H1 (cell line): ENCODE measurements at regions not wholly inside any gene's neighbourhood (a gene's known extent, or its start where the extent isn't known, plus 50 kb on each side); places are given as distances from the start of the nearest gene placed in this dataset.

ENCODE experiments used
- CTCF ChIA-PET: fragments of 300-600 bp; sonication (Branson Sonifier 250); formaldehyde crosslinking; loops from one replicate; lab custom pipeline; 2021; ENCODE audit not compliant: partially characterized antibody; lab: Charles Lee
- POLR2A ChIA-PET: fragments of 300-600 bp; sonication (Branson Sonifier 250); formaldehyde crosslinking; loops from one replicate; lab custom pipeline; 2021; ENCODE audit warnings: inconsistent platforms; ENCODE audit not compliant: partially characterized antibody; lab: Charles Lee
- DNase-seq, 2 experiments: peaks; one replicate each; pipeline versions ENCODE4 v3.0.0 to v3.0.0-alpha.2; 2010 to 2022; ENCODE audit warnings: low spot score in 2 of 2, low read depth in 1 of 2, mixed read lengths in 1 of 2
- FAIRE-seq: peaks from 2 replicates; lab custom pipeline; 2011; peaks lifted over from hg19 to GRCh38; lab: Jason Lieb, UNC
- H2AFZ ChIP-seq: 2 replicates; pipeline ENCODE4 v1.8.1; 2012; ENCODE audit warnings: low read length, inconsistent platforms
- H2AK5ac ChIP-seq: 2 replicates; pipeline ENCODE4 v1.6.1; 2013; ENCODE audit warnings: low read depth, low read length
- H2BK120ac ChIP-seq: replicated peaks from 2 replicates; pipeline ENCODE3; 2013; ENCODE audit warnings: low read depth, low read length, inconsistent platforms
- H2BK12ac ChIP-seq: 2 replicates; pipeline ENCODE4 v1.6.1; 2013; ENCODE audit warnings: low read depth, low read length
- H2BK15ac ChIP-seq: 2 replicates; pipeline ENCODE4 v1.6.1; 2013; ENCODE audit warnings: low read length
- H2BK20ac ChIP-seq: 2 replicates; pipeline ENCODE4 v1.6.1; 2013; ENCODE audit warnings: low read length
- H2BK5ac ChIP-seq: 2 replicates; pipeline ENCODE4 v1.6.1; 2013; ENCODE audit warnings: low read depth, low read length
- H3K14ac ChIP-seq: 2 replicates; pipeline ENCODE4 v1.6.1; 2013; ENCODE audit warnings: inconsistent platforms; ENCODE audit not compliant: insufficient read length
- H3K18ac ChIP-seq: 2 replicates; pipeline ENCODE4 v1.6.1; 2013; ENCODE audit warnings: low read length; ENCODE audit errors: extremely low read depth
- H3K23ac ChIP-seq: 2 replicates; pipeline ENCODE4 v1.6.1; 2013; ENCODE audit warnings: inconsistent platforms; ENCODE audit not compliant: insufficient read length
- H3K23me2 ChIP-seq: 2 replicates; pipeline ENCODE4 v1.6.1; 2013; ENCODE audit warnings: low read depth, low read length
- H3K27ac ChIP-seq: 2 replicates; pipeline ENCODE4 v1.6.1; 2011; ENCODE audit warnings: low read depth, low read length, inconsistent platforms
- H3K27me3 ChIP-seq, 4 experiments: replicated peaks in 1 of 4; 1 replicate in 1 of 4; 2 replicates in 3 of 4; pipeline versions ENCODE4 v1.6.1 to v1.8.1; 2011 to 2013; ENCODE audit warnings: low read length in 3 of 4, mild to moderate bottlenecking in 3 of 4, inconsistent platforms in 2 of 4, mixed read lengths in 2 of 4, moderate library complexity in 1 of 4; ENCODE audit not compliant: control insufficient read depth in 3 of 4, insufficient read depth in 3 of 4; ENCODE audit errors: extremely low read depth in 1 of 4
- H3K36me3 ChIP-seq, 4 experiments: 2 replicates each; pipeline versions ENCODE4 v1.6.1 to v1.8.1; 2011 to 2013; ENCODE audit warnings: mild to moderate bottlenecking in 4 of 4, low read length in 3 of 4, moderate library complexity in 2 of 4, control low read depth in 1 of 4, inconsistent platforms in 1 of 4; ENCODE audit not compliant: insufficient read depth in 4 of 4, control insufficient read depth in 2 of 4
- H3K4ac ChIP-seq: replicated peaks from 2 replicates; pipeline ENCODE3; 2013; ENCODE audit warnings: low read length, low read depth, mixed read lengths, inconsistent platforms; ENCODE audit not compliant: insufficient read length
- H3K4me1 ChIP-seq, 4 experiments: replicated peaks in 1 of 4; 1 replicate in 1 of 4; 2 replicates in 3 of 4; pipeline versions ENCODE4 v1.6.1 to v1.8.1; 2011 to 2013; ENCODE audit warnings: low read length in 3 of 4, inconsistent platforms in 2 of 4, mixed read lengths in 1 of 4; ENCODE audit not compliant: insufficient read depth in 4 of 4, control insufficient read depth in 3 of 4
- H3K4me2 ChIP-seq, 2 experiments: 2 replicates each; pipeline versions ENCODE4 v1.6.1 to v1.8.1; 2011 to 2013; ENCODE audit warnings: low read depth in 2 of 2, low read length in 2 of 2, control low read depth in 1 of 2, inconsistent platforms in 1 of 2, mild to moderate bottlenecking in 1 of 2; ENCODE audit not compliant: insufficient read depth in 1 of 2
- H3K4me3 ChIP-seq, 4 experiments: fragments of 200-600, 300-600 bp in 1 of 4; sonication (generic), shearing (Covaris generic), sonication (Bioruptor Twin) in 1 of 4; 2 replicates each; pipeline versions ENCODE4 v1.5.1 to v1.8.1; 2011 to 2016; ENCODE audit warnings: low read length in 4 of 4, low read depth in 3 of 4, control low read depth in 2 of 4, inconsistent platforms in 2 of 4, mild to moderate bottlenecking in 2 of 4, mixed read lengths in 1 of 4, moderate library complexity in 1 of 4; ENCODE audit not compliant: insufficient read depth in 2 of 4; ENCODE audit errors: extremely low read depth in 1 of 4
- H3K56ac ChIP-seq: replicated peaks from 2 replicates; pipeline ENCODE3; 2013; ENCODE audit warnings: low read depth, mild to moderate bottlenecking, mixed read lengths, low read length, inconsistent platforms; ENCODE audit not compliant: insufficient read length
- H3K79me1 ChIP-seq: 2 replicates; pipeline ENCODE4 v1.6.1; 2013; ENCODE audit warnings: low read depth, low read length, control low read depth
- H3K79me2 ChIP-seq, 2 experiments: 2 replicates each; pipeline versions ENCODE4 v1.6.1 to v1.8.1; 2012 to 2013; ENCODE audit warnings: low read length in 2 of 2, mild to moderate bottlenecking in 2 of 2, inconsistent platforms in 1 of 2; ENCODE audit not compliant: insufficient read depth in 2 of 2, control insufficient read depth in 1 of 2
- H3K9ac ChIP-seq, 4 experiments: replicated peaks in 1 of 4; 1 replicate in 1 of 4; 2 replicates in 3 of 4; pipeline versions ENCODE4 v1.6.1 to v1.8.1; 2011 to 2013; ENCODE audit warnings: low read depth in 3 of 4, low read length in 3 of 4, control low read depth in 2 of 4, mild to moderate bottlenecking in 2 of 4, moderate library complexity in 2 of 4, inconsistent platforms in 1 of 4; ENCODE audit errors: extremely low read depth in 1 of 4
- H3K9me3 ChIP-seq, 2 experiments: 2 replicates each; pipeline versions ENCODE4 v1.6.1 to v1.8.1; 2012 to 2013; ENCODE audit warnings: mild to moderate bottlenecking in 2 of 2, moderate library complexity in 2 of 2, control low read depth in 1 of 2, inconsistent platforms in 1 of 2, low read depth in 1 of 2, low read length in 1 of 2, mixed read lengths in 1 of 2; ENCODE audit not compliant: insufficient read depth in 2 of 2
- H4K20me1 ChIP-seq, 2 experiments: replicated peaks in 1 of 2; 2 replicates each; pipeline versions ENCODE3 to v1.8.1; 2011 to 2013; ENCODE audit warnings: inconsistent platforms in 2 of 2, low read length in 2 of 2, mild to moderate bottlenecking in 1 of 2; ENCODE audit not compliant: insufficient read depth in 2 of 2, control insufficient read depth in 1 of 2
- H4K5ac ChIP-seq: 2 replicates; pipeline ENCODE4 v1.6.1; 2013; ENCODE audit warnings: low read length, low read depth, mixed read lengths, inconsistent platforms; ENCODE audit not compliant: insufficient read length
- H4K8ac ChIP-seq: 2 replicates; pipeline ENCODE4 v1.8.0; 2013; ENCODE audit warnings: mild to moderate bottlenecking, moderate library complexity, low read length, inconsistent platforms; ENCODE audit not compliant: insufficient read depth; ENCODE audit errors: extremely low read depth
- H4K91ac ChIP-seq: replicated peaks from 2 replicates; pipeline ENCODE3; 2013; ENCODE audit warnings: low read length, mixed read lengths, inconsistent platforms; ENCODE audit not compliant: insufficient read length
- BACH1 ChIP-seq: IDR thresholded peaks from 2 replicates; pipeline ENCODE4 v1.6.1; 2012; ENCODE audit warnings: low read length, improper control_type of control experiment
- BCL11A ChIP-seq, 2 experiments: IDR thresholded peaks; one replicate each; pipeline ENCODE4 v1.6.1; 2011; ENCODE audit warnings: low read depth in 2 of 2, low read length in 2 of 2, mild to moderate bottlenecking in 2 of 2
- E2F6 ChIP-seq: IDR thresholded peaks from 2 replicates; pipeline ENCODE4 v1.6.1; 2012; ENCODE audit warnings: inconsistent platforms
- NANOG ChIP-seq: IDR thresholded peaks from 2 replicates; pipeline ENCODE4 v1.6.1; 2011; ENCODE audit warnings: low read length, low read depth, mild to moderate bottlenecking, inconsistent platforms; ENCODE audit not compliant: insufficient read depth, poor library complexity, severe bottlenecking
- RAD21 ChIP-seq, 2 experiments: IDR thresholded peaks in 1 of 2; conservative IDR thresholded peaks in 1 of 2; 2 replicates each; pipeline ENCODE4 v1.6.1; 2011; ENCODE audit warnings: low read depth in 2 of 2, low read length in 2 of 2, improper control_type of control experiment in 1 of 2, inconsistent platforms in 1 of 2, mild to moderate bottlenecking in 1 of 2, moderate library complexity in 1 of 2
- RFX5 ChIP-seq: IDR thresholded peaks from 2 replicates; pipeline ENCODE4 v1.6.1; 2011; ENCODE audit warnings: low read depth, low read length, improper control_type of control experiment, borderline replicate concordance
- SIN3A ChIP-seq, 2 experiments: IDR thresholded peaks in 1 of 2; conservative IDR thresholded peaks in 1 of 2; 2 replicates each; pipeline ENCODE4 v1.6.1; 2011 to 2012; ENCODE audit warnings: low read length in 2 of 2, improper control_type of control experiment in 1 of 2, low read depth in 1 of 2, mild to moderate bottlenecking in 1 of 2
- SUZ12 ChIP-seq: fragments of 200-600 bp; sonication (generic); IDR thresholded peaks from 2 replicates; pipeline ENCODE4 v1.6.1; 2012; ENCODE audit warnings: mild to moderate bottlenecking, inconsistent platforms, low read length, moderate library complexity, mixed read lengths
- TAF1 ChIP-seq: IDR thresholded peaks from 2 replicates; pipeline ENCODE4 v1.6.1; 2011; ENCODE audit warnings: mild to moderate bottlenecking, low read depth, low read length
- USF2 ChIP-seq: IDR thresholded peaks from 2 replicates; pipeline ENCODE4 v1.6.1; 2011; ENCODE audit warnings: low read length, improper control_type of control experiment
- YY1 ChIP-seq: IDR thresholded peaks from 2 replicates; pipeline ENCODE4 v1.6.1; 2011; ENCODE audit warnings: low read depth, mild to moderate bottlenecking, low read length
- ZNF274 ChIP-seq: IDR thresholded peaks from 2 replicates; pipeline ENCODE4 v1.7.0; 2012; ENCODE audit warnings: low read length, borderline replicate concordance; ENCODE audit errors: extremely low read depth
- WGBS, 2 experiments: shearing (Covaris generic) in 1 of 2; methylation state at CpG; one replicate each; pipeline versions ENCODE4 v1.1.6 to v1.1.7; 2013 to 2015; ENCODE audit warnings: low lambda C conversion rate in 2 of 2, mixed read lengths in 2 of 2, inconsistent platforms in 1 of 2, low coverage in 1 of 2, missing lambda C conversion rate in 1 of 2; ENCODE audit not compliant: insufficient replicate concordance in 2 of 2, insufficient coverage in 1 of 2, insufficient read length in 1 of 2; ENCODE audit errors: extremely low coverage in 1 of 2, missing lambda C conversion rate in 1 of 2; 5-methylcytosine and 5-hydroxymethylcytosine counted together

GRCh38 chr5:87170799-87171198 lies 96.9 kb upstream of the RASA1 start:
- Histone ChIP-seq H3K9me3 (no peaks in the 10 kb centered on the region), H4K5ac (no peak overlapping the region), H3K18ac (no peak overlapping the region), H3K79me1 (no peaks in the 10 kb centered on the region), H2BK5ac (no peak overlapping the region), H3K36me3 (no peaks in the 10 kb centered on the region), H4K20me1 (no peaks in the 10 kb centered on the region), H4K91ac (no peak overlapping the region), H3K4me2 (no peak overlapping the region), H2BK120ac (no peak overlapping the region), H3K27ac (no peak overlapping the region), H2AK5ac (no peak overlapping the region), H2BK15ac (no peak overlapping the region), H3K23ac (no peak overlapping the region), H2AFZ (no peak overlapping the region), H3K4ac (no peak overlapping the region), H3K9ac (no peak overlapping the region), H3K4me1 (no peaks in the 10 kb centered on the region), H3K56ac (no peak overlapping the region), H2BK20ac (no peak overlapping the region), H3K14ac (no peak overlapping the region), H3K79me2 (no peaks in the 10 kb centered on the region), H3K4me3 (no peak overlapping the region), H4K8ac (no peak overlapping the region), H3K27me3 (no peaks in the 10 kb centered on the region), H3K23me2 (no peaks in the 10 kb centered on the region), H2BK12ac (no peak overlapping the region)
- POLR2A ChIA-PET = no interaction called here
- TF ChIP-seq SUZ12 (no peak), YY1 (no peak), BACH1 (no peak), BCL11A (IDR thresholded peaks at IDR 0.05; ENCODE audit: low read depth in 2 of 2, low read length in 2 of 2) (no peak), ZNF274 (no peak), USF2 (no peak), E2F6 (no peak), RFX5 (no peak), RAD21 (IDR thresholded peaks at IDR 0.05 in 1 of 2, conservative IDR thresholded peaks at IDR 0.05 in 1 of 2; ENCODE audit: low read depth in 2 of 2, low read length in 2 of 2) (no peak), NANOG (no peak), TAF1 (no peak), SIN3A (conservative IDR thresholded peaks at IDR 0.05 in 1 of 2, IDR thresholded peaks at IDR 0.05 in 1 of 2; ENCODE audit: low read depth in 1 of 2, low read length in 2 of 2) (no peak)
- no peak for DNase-seq
- CTCF ChIA-PET = no interaction called here
- no peak for FAIRE-seq
- 93% methylated on average over 3 of the region's 3 CpGs; no CpG with 5 or more reads in 1 of the 2 experiments for WGBS, 2 experiments
